MM.1S (cell line): ENCODE measurements at regions not wholly inside any gene's neighbourhood (a gene's known extent, or its start where the extent isn't known, plus 50 kb on each side); places are given as distances from the start of the nearest gene placed in this dataset.

Source experiments
- EZH2 ChIP-seq: fragments of 300-600 bp; sonication (generic); optimal IDR thresholded peaks from 2 replicates; pipeline ENCODE3; 2017; ENCODE audit warnings: low read depth, mild to moderate bottlenecking, antibody characterized with exemption, low read length, mixed read lengths
- EZH2phosphoT487 ChIP-seq: fragments of 300-600 bp; sonication (generic); IDR thresholded peaks from 2 replicates; pipeline ENCODE4 v1.6.1; 2018; ENCODE audit warnings: antibody characterized with exemption, low read length
- TF ChIP-seq, protein P1 (sequence below): fragments of 300-600 bp; sonication (generic); IDR thresholded peaks from 2 replicates; pipeline ENCODE4 v1.5.1; 2016; ENCODE audit warnings: antibody characterized with exemption, low read length, mixed read lengths

DNA sequence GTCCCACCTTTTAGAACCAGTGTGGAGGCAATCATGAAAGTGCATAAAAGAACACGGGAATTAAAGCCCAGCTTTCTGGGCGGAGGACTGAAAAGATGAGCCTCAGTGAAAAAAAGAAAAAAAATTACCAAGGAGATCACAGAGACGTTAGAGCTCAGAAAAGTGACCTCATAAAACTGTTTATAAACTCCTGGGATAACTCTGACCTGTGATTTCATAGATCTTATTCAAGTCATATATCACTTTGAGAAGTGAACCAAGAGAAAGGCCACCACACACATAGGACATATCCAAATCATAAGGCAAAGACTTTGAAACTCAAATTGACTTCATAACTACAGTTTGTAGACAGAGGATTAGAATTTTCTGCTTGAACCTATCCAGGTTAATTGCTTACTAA, 90.1 kb downstream of the KCNJ2 start:
- TF ChIP-seq EZH2 (no peak), EZH2phosphoT487 (no peak)
- TF ChIP-seq, protein P1, sequence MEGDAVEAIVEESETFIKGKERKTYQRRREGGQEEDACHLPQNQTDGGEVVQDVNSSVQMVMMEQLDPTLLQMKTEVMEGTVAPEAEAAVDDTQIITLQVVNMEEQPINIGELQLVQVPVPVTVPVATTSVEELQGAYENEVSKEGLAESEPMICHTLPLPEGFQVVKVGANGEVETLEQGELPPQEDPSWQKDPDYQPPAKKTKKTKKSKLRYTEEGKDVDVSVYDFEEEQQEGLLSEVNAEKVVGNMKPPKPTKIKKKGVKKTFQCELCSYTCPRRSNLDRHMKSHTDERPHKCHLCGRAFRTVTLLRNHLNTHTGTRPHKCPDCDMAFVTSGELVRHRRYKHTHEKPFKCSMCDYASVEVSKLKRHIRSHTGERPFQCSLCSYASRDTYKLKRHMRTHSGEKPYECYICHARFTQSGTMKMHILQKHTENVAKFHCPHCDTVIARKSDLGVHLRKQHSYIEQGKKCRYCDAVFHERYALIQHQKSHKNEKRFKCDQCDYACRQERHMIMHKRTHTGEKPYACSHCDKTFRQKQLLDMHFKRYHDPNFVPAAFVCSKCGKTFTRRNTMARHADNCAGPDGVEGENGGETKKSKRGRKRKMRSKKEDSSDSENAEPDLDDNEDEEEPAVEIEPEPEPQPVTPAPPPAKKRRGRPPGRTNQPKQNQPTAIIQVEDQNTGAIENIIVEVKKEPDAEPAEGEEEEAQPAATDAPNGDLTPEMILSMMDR, result no peak
